GM23338 (cell line): ENCODE measurements at regions not wholly inside any gene's neighbourhood (a gene's known extent, or its start where the extent isn't known, plus 50 kb on each side); places are given as distances from the start of the nearest gene placed in this dataset.

Experiments used
- ATAC-seq: fragments of 200-7000 bp; cut with Tn5 transposase; 3 replicates; pipeline ENCODE4 v1.9.1; 2020
- DNase-seq: peaks from one replicate; pipeline ENCODE4 v3.0.0-alpha.2; 2015; ENCODE audit warnings: low spot score
- H2AFZ ChIP-seq: fragments of 200-600 bp; sonication (generic); 2 replicates; pipeline ENCODE4 v1.8.0; 2016; ENCODE audit warnings: antibody characterized with exemption, mild to moderate bottlenecking, moderate library complexity
- H3F3A ChIP-seq: fragments of 200-600 bp; sonication (generic); replicated peaks from 2 replicates; pipeline ENCODE4 v1.8.0; 2017; ENCODE audit warnings: antibody characterized with exemption, mixed run types, low read depth
- H3K27ac ChIP-seq: fragments of 200-600 bp; sonication (generic); 2 replicates; pipeline ENCODE4 v1.6.1; 2016; ENCODE audit warnings: low read depth
- H3K27me3 ChIP-seq: fragments of 200-600 bp; sonication (generic); 2 replicates; pipeline ENCODE4 v1.8.0; 2016; ENCODE audit warnings: mild to moderate bottlenecking, mixed run types, moderate library complexity; ENCODE audit not compliant: insufficient read depth
- H3K36me3 ChIP-seq: fragments of 200-600 bp; sonication (generic); 2 replicates; pipeline ENCODE4 v1.8.0; 2016; ENCODE audit warnings: mild to moderate bottlenecking; ENCODE audit not compliant: insufficient read depth
- H3K4me1 ChIP-seq: fragments of 200-600 bp; sonication (generic); 2 replicates; pipeline ENCODE4 v1.8.0; 2016; ENCODE audit warnings: mild to moderate bottlenecking, moderate library complexity; ENCODE audit not compliant: insufficient read depth
- H3K4me2 ChIP-seq: fragments of 200-600 bp; sonication (generic); 2 replicates; pipeline ENCODE4 v1.7.1; 2017; ENCODE audit warnings: mixed run types
- H3K4me3 ChIP-seq: fragments of 200-600 bp; sonication (generic); 2 replicates; pipeline ENCODE4 v1.6.1; 2016; ENCODE audit warnings: mixed run types
- H3K79me2 ChIP-seq: fragments of 200-600 bp; sonication (generic); replicated peaks from 2 replicates; pipeline ENCODE4 v1.8.0; 2017; ENCODE audit warnings: mild to moderate bottlenecking; ENCODE audit not compliant: insufficient read depth
- H3K9me2 ChIP-seq: fragments of 200-600 bp; sonication (generic); 2 replicates; pipeline ENCODE4 v1.8.0; 2017; ENCODE audit not compliant: insufficient read depth
- H4K20me1 ChIP-seq: fragments of 200-600 bp; sonication (generic); replicated peaks from 2 replicates; pipeline ENCODE4 v1.8.0; 2017; ENCODE audit warnings: mild to moderate bottlenecking; ENCODE audit not compliant: insufficient read depth
- H3K27ac Mint-ChIP-seq: 2 replicates; pipeline ENCODE4 v1.8.0; 2020; ENCODE audit warnings: inconsistent platforms, mild to moderate bottlenecking, moderate library complexity, mixed read lengths
- H3K27me3 Mint-ChIP-seq: 3 replicates; pipeline ENCODE4 v1.8.0; 2022; ENCODE audit warnings: low read depth, mild to moderate bottlenecking, moderate library complexity, mixed read lengths, inconsistent platforms; ENCODE audit not compliant: insufficient read depth, poor library complexity
- H3K36me3 Mint-ChIP-seq: 3 replicates; pipeline ENCODE4 v1.8.0; 2021; ENCODE audit warnings: low read depth, mild to moderate bottlenecking, inconsistent platforms, moderate library complexity, mixed read lengths
- H3K4me1 Mint-ChIP-seq: 3 replicates; pipeline ENCODE4 v1.8.0; 2020; ENCODE audit warnings: mild to moderate bottlenecking, inconsistent platforms, mixed read lengths
- H3K4me3 Mint-ChIP-seq: 3 replicates; pipeline ENCODE4 v1.8.0; 2021; ENCODE audit warnings: moderate library complexity, mild to moderate bottlenecking, inconsistent platforms, mixed read lengths
- H3K9me3 Mint-ChIP-seq: 3 replicates; pipeline ENCODE4 v1.8.0; 2020; ENCODE audit warnings: moderate library complexity, mild to moderate bottlenecking, inconsistent platforms, mixed read lengths
- CREB1 ChIP-seq: fragments of 250-450 bp; sonication (Bioruptor Pico); IDR thresholded peaks from 2 replicates; pipeline ENCODE4 v1.5.0; 2020; ENCODE audit warnings: low read depth, mild to moderate bottlenecking, moderate library complexity
- EZH2phosphoT487 ChIP-seq: fragments of 200-600 bp; sonication (generic); IDR thresholded peaks from one replicate; pipeline ENCODE4 v1.8.1; 2018; ENCODE audit warnings: antibody characterized with exemption; ENCODE audit not compliant: unreplicated experiment
- NANOG ChIP-seq: IDR thresholded peaks from 2 replicates; pipeline ENCODE4 v1.6.1; 2016; ENCODE audit warnings: antibody characterized with exemption, borderline replicate concordance
- POLR2AphosphoS5 ChIP-seq: IDR thresholded peaks from 2 replicates; pipeline ENCODE4 v1.6.1; 2016; ENCODE audit warnings: antibody characterized with exemption, low read depth
- ZNF114 ChIP-seq: fragments of 250-450 bp; sonication (Bioruptor Pico); IDR thresholded peaks from 2 replicates; pipeline ENCODE4 v1.5.0; 2020; ENCODE audit warnings: mild to moderate bottlenecking, moderate library complexity
- ZNF331 ChIP-seq: fragments of 250-450 bp; sonication (Bioruptor Pico); IDR thresholded peaks from 2 replicates; pipeline ENCODE4 v1.5.0; 2020; ENCODE audit warnings: low read depth, mild to moderate bottlenecking, moderate library complexity
- TF ChIP-seq, protein P1 (sequence below), 2 experiments: fragments of 200-600 bp in 1 of 2; sonication (generic) in 1 of 2; conservative IDR thresholded peaks; 2 replicates each; pipeline versions ENCODE4 v1.5.1 to v1.6.1; 2016 to 2017; ENCODE audit warnings: antibody characterized with exemption in 2 of 2, low read depth in 2 of 2, mild to moderate bottlenecking in 2 of 2, moderate library complexity in 1 of 2
- TF ChIP-seq, protein P2 (sequence below): IDR thresholded peaks from 2 replicates; pipeline ENCODE4 v1.6.1; 2016; ENCODE audit warnings: antibody characterized with exemption
- TF ChIP-seq, protein P3 (sequence below): fragments of 250-450 bp; sonication (Bioruptor Pico); IDR thresholded peaks from 2 replicates; pipeline ENCODE4 v1.5.0; 2020; ENCODE audit warnings: mild to moderate bottlenecking, moderate library complexity
- TF ChIP-seq, protein P4 (sequence below): IDR thresholded peaks from one replicate; pipeline ENCODE4 v1.6.1; 2018; ENCODE audit warnings: antibody characterized with exemption; ENCODE audit not compliant: unreplicated experiment

DNA sequence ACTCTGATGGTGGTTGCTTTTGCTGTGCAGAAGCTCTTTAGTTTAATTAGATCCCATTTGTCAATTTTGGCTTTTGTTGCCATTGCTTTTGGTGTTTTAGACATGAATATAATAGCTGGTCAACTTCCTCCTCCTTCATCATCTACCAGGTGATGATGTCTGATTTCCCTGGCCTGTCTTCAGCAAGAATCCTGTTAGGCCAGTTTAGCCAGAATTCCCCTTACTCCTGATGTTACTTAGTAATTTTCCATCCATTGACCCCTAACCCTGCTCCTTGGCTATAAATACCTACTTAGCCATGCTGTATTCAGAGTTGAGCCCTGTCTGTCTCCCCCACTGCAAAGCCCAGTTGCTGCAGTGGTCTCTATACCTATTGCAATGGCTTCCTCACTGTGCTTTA lies 91.4 kb downstream of the ZNF777 start:
- H3K9me3 Mint-ChIP-seq: peaks cover 30% of the 10 kb centered on the region
- no peak for DNase-seq
- H3K4me1 ChIP-seq: no peaks in the 10 kb centered on the region
- ATAC-seq: no peak
- peaks cover 12% of the 10 kb centered on the region; the same call in 2 of the 3 replicates for H3K36me3 Mint-ChIP-seq
- no peak overlapping the region for H3K4me3 Mint-ChIP-seq
- H2AFZ ChIP-seq: no peak overlapping the region
- H4K20me1 ChIP-seq: no peaks in the 10 kb centered on the region
- no peak overlapping the region for H3K27ac Mint-ChIP-seq
- peaks cover 6% of the 10 kb centered on the region for H3K27me3 Mint-ChIP-seq
- no peaks in the 10 kb centered on the region; the same call in 2 of the 3 replicates for H3K4me1 Mint-ChIP-seq
- no peaks in the 10 kb centered on the region for H3K79me2 ChIP-seq
- no peaks in the 10 kb centered on the region for H3K36me3 ChIP-seq
- H3K9me2 ChIP-seq: peaks cover 4% of the 10 kb centered on the region; the same call in 1 of the 2 replicates
- no peaks in the 10 kb centered on the region for H3F3A ChIP-seq
- H3K4me3 ChIP-seq: no peak overlapping the region
- no peaks in the 10 kb centered on the region for H3K27me3 ChIP-seq
- no peak for TF ChIP-seq POLR2AphosphoS5
- TF ChIP-seq, protein P1, sequence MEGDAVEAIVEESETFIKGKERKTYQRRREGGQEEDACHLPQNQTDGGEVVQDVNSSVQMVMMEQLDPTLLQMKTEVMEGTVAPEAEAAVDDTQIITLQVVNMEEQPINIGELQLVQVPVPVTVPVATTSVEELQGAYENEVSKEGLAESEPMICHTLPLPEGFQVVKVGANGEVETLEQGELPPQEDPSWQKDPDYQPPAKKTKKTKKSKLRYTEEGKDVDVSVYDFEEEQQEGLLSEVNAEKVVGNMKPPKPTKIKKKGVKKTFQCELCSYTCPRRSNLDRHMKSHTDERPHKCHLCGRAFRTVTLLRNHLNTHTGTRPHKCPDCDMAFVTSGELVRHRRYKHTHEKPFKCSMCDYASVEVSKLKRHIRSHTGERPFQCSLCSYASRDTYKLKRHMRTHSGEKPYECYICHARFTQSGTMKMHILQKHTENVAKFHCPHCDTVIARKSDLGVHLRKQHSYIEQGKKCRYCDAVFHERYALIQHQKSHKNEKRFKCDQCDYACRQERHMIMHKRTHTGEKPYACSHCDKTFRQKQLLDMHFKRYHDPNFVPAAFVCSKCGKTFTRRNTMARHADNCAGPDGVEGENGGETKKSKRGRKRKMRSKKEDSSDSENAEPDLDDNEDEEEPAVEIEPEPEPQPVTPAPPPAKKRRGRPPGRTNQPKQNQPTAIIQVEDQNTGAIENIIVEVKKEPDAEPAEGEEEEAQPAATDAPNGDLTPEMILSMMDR (conservative IDR thresholded peaks at IDR 0.05; ENCODE audit: low read depth in 2 of 2): no peak
- TF ChIP-seq, protein P2, sequence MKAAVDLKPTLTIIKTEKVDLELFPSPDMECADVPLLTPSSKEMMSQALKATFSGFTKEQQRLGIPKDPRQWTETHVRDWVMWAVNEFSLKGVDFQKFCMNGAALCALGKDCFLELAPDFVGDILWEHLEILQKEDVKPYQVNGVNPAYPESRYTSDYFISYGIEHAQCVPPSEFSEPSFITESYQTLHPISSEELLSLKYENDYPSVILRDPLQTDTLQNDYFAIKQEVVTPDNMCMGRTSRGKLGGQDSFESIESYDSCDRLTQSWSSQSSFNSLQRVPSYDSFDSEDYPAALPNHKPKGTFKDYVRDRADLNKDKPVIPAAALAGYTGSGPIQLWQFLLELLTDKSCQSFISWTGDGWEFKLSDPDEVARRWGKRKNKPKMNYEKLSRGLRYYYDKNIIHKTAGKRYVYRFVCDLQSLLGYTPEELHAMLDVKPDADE: no peak
- no peak for TF ChIP-seq CREB1 (CRISPR knock-in tag)
- H3K27ac ChIP-seq: no peak overlapping the region
- no peak overlapping the region for H3K4me2 ChIP-seq

DNA sequence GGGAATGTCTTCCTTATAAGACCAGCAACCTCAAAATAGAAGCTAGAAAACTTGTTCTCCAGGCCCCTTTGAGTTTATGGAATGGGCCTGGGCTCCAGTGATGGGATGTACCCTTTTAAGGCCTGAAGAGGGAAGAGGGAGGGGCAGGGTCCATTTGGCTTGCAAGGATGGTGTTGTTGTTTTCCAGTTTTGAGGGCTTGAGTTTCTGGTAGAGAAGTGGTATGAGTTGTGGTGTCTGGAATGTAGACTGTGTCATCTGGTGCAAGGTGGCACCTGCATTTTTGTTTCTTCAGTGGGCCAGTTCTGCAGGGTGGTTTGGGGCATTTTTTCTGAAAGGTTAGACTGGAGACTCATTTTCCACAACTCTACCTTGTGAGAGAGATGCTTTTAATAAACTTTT lies 90.1 kb downstream of the ZNF777 start:
- no peak overlapping the region for H3K4me3 Mint-ChIP-seq
- H3K4me1 Mint-ChIP-seq: no peaks in the 10 kb centered on the region; the same call in 2 of the 3 replicates
- peaks cover 12% of the 10 kb centered on the region; the same call in 2 of the 3 replicates for H3K36me3 Mint-ChIP-seq
- Histone ChIP-seq H3K4me3 (no peak overlapping the region), H3K79me2 (no peaks in the 10 kb centered on the region), H4K20me1 (no peaks in the 10 kb centered on the region), H3F3A (no peaks in the 10 kb centered on the region), H3K4me2 (no peak overlapping the region), H3K4me1 (no peaks in the 10 kb centered on the region), H3K27ac (no peak overlapping the region), H3K36me3 (no peaks in the 10 kb centered on the region), H3K27me3 (no peaks in the 10 kb centered on the region), H2AFZ (no peak overlapping the region), H3K9me2 (peaks cover 4% of the 10 kb centered on the region; the same call in 1 of the 2 replicates)
- ATAC-seq: no peak
- H3K27ac Mint-ChIP-seq: no peak overlapping the region
- no peak for DNase-seq
- H3K27me3 Mint-ChIP-seq: peaks cover 6% of the 10 kb centered on the region
- peaks cover 30% of the 10 kb centered on the region for H3K9me3 Mint-ChIP-seq
- TF ChIP-seq, protein P3, sequence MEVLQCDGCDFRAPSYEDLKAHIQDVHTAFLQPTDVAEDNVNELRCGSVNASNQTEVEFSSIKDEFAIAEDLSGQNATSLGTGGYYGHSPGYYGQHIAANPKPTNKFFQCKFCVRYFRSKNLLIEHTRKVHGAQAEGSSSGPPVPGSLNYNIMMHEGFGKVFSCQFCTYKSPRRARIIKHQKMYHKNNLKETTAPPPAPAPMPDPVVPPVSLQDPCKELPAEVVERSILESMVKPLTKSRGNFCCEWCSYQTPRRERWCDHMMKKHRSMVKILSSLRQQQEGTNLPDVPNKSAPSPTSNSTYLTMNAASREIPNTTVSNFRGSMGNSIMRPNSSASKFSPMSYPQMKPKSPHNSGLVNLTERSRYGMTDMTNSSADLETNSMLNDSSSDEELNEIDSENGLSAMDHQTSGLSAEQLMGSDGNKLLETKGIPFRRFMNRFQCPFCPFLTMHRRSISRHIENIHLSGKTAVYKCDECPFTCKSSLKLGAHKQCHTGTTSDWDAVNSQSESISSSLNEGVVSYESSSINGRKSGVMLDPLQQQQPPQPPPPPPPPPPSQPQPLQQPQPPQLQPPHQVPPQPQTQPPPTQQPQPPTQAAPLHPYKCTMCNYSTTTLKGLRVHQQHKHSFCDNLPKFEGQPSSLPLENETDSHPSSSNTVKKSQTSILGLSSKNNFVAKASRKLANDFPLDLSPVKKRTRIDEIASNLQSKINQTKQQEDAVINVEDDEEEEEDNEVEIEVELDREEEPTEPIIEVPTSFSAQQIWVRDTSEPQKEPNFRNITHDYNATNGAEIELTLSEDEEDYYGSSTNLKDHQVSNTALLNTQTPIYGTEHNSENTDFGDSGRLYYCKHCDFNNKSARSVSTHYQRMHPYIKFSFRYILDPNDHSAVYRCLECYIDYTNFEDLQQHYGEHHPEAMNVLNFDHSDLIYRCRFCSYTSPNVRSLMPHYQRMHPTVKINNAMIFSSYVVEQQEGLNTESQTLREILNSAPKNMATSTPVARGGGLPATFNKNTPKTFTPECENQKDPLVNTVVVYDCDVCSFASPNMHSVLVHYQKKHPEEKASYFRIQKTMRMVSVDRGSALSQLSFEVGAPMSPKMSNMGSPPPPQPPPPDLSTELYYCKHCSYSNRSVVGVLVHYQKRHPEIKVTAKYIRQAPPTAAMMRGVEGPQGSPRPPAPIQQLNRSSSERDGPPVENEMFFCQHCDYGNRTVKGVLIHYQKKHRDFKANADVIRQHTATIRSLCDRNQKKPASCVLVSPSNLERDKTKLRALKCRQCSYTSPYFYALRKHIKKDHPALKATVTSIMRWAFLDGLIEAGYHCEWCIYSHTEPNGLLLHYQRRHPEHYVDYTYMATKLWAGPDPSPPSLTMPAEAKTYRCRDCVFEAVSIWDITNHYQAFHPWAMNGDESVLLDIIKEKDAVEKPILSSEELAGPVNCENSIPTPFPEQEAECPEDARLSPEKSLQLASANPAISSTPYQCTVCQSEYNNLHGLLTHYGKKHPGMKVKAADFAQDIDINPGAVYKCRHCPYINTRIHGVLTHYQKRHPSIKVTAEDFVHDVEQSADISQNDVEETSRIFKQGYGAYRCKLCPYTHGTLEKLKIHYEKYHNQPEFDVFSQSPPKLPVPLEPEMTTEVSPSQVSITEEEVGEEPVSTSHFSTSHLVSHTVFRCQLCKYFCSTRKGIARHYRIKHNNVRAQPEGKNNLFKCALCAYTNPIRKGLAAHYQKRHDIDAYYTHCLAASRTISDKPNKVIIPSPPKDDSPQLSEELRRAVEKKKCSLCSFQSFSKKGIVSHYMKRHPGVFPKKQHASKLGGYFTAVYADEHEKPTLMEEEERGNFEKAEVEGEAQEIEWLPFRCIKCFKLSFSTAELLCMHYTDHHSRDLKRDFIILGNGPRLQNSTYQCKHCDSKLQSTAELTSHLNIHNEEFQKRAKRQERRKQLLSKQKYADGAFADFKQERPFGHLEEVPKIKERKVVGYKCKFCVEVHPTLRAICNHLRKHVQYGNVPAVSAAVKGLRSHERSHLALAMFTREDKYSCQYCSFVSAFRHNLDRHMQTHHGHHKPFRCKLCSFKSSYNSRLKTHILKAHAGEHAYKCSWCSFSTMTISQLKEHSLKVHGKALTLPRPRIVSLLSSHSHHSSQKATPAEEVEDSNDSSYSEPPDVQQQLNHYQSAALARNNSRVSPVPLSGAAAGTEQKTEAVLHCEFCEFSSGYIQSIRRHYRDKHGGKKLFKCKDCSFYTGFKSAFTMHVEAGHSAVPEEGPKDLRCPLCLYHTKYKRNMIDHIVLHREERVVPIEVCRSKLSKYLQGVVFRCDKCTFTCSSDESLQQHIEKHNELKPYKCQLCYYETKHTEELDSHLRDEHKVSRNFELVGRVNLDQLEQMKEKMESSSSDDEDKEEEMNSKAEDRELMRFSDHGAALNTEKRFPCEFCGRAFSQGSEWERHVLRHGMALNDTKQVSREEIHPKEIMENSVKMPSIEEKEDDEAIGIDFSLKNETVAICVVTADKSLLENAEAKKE (CRISPR knock-in tag): no peak
- TF ChIP-seq NANOG (no peak), ZNF331 (CRISPR knock-in tag) (no peak), ZNF114 (CRISPR knock-in tag) (no peak), EZH2phosphoT487 (no peak)
- TF ChIP-seq, protein P4, sequence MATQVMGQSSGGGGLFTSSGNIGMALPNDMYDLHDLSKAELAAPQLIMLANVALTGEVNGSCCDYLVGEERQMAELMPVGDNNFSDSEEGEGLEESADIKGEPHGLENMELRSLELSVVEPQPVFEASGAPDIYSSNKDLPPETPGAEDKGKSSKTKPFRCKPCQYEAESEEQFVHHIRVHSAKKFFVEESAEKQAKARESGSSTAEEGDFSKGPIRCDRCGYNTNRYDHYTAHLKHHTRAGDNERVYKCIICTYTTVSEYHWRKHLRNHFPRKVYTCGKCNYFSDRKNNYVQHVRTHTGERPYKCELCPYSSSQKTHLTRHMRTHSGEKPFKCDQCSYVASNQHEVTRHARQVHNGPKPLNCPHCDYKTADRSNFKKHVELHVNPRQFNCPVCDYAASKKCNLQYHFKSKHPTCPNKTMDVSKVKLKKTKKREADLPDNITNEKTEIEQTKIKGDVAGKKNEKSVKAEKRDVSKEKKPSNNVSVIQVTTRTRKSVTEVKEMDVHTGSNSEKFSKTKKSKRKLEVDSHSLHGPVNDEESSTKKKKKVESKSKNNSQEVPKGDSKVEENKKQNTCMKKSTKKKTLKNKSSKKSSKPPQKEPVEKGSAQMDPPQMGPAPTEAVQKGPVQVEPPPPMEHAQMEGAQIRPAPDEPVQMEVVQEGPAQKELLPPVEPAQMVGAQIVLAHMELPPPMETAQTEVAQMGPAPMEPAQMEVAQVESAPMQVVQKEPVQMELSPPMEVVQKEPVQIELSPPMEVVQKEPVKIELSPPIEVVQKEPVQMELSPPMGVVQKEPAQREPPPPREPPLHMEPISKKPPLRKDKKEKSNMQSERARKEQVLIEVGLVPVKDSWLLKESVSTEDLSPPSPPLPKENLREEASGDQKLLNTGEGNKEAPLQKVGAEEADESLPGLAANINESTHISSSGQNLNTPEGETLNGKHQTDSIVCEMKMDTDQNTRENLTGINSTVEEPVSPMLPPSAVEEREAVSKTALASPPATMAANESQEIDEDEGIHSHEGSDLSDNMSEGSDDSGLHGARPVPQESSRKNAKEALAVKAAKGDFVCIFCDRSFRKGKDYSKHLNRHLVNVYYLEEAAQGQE: no peak
